Anterior cingulate cortex (tissue), 58 donors: ENCODE measurements at regions not wholly inside any gene's neighbourhood (a gene's known extent, or its start where the extent isn't known, plus 50 kb on each side); places are given as distances from the start of the nearest gene placed in this dataset.
"Not testable (repeated sequence)": the region's sequence is repeated elsewhere in the genome, so short reads cannot be mapped to it uniquely, and the experiment has no call there.

Experiments
- DNase-seq, 58 donors: peaks; one replicate each; lab custom pipeline; 2025; lab: John Stamatoyannopoulos, UW

GRCh38 chr2:175872721-175873120 is 129.3 kb downstream of the LNPK start:
- DNase-seq, result no peak

DNA sequence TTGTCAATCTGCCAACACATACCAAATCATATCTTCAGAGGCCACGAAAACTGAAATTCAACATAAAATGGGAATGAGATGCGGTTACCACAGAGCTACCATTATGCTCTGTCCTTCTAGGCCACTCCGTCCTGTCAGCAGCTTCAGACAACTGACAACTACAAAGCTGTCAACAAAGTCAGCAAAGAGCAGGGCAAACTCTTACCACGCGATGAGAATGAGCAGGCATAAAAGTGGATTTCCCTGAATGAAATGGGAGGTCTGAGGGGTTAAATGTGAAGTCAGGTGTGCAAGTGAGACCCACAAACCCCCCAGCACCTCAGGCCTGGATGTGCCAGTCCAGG is 130.1 kb downstream of the LNPK start:
- DNase-seq, result no peak

DNA sequence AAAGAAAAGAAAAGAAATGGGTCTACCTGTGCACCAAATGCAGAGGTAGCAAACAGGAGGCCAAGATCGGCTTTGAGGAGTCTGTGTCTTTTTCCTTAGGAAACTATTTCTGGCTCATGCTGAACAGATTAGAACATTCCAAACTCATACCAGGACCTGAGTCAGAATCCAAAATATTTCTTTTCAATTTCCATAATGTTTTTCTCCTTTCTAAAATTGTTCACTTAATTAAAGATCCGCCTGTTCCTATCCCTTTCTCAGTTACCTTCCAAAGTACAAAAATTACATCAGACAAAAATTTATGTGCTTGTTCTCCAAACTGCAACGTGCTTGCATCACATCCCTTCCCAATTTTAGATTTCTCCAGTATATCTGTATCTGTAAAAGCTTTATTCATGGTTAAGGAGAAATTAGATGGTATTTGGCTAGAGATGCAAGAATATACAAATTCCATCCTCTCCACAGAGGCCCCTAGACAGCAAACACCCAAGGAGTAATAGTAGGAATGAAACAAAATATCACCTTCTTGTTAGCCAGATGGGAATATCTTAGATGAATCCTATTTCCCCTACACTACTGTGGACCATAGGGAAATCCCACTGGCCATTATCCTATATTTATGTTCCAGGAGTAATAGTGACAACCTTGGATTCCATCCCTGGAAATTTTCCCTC is 130.6 kb downstream of the LNPK start:
- no peak for DNase-seq

DNA sequence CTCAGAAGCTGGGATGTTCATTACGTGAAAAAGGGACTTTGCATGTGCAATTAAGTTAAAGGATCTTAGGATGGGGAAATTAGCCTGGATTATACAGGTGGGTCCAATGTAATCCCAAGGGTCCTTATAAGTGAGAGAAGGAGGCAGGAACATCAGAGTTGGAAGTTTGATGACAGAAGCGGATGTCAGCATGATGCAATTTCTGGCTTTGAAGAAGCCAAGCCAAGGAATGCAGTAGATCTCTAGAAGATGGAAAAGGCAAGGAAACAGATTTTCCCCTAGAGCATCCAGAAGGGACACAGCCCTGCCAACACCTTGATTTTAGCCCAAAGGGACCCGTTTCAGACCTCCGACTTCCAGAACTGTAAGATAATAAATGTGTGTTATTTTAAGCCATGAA is 136.4 kb downstream of the LNPK start:
- no peak for DNase-seq

DNA sequence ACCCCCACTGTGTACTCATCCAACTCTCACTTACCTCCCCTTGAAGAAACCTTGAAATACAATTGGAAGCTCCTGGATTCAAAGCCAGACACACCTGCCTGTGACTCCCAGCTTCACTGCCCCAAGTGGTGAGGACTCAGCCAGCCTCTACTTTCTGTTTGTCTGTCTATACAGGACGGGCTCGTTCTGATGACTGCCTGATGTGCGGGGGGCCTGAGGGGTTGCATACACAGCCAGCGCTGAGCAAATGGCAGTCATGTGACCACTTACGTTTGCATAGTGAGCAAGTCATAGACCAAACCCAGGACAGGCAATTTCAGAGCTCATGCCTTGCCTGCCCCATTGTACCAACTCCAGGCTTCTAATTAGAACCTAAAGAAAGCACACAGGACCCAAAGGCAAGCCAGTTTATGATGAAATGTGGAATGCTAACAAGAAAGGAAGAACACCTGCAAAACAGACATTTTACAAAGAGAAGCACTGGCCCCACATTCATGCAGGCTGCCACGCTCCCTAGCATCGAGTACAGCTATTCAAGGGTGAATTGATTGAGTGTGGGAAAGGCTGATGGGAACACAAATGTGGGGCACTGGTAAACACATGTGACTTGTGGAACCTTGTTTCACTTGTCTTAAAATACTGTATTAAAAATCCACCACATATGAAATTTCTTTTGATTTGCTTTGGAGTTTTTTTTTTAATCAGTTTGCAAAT is 137.8 kb downstream of the LNPK start:
- no peak for DNase-seq

DNA sequence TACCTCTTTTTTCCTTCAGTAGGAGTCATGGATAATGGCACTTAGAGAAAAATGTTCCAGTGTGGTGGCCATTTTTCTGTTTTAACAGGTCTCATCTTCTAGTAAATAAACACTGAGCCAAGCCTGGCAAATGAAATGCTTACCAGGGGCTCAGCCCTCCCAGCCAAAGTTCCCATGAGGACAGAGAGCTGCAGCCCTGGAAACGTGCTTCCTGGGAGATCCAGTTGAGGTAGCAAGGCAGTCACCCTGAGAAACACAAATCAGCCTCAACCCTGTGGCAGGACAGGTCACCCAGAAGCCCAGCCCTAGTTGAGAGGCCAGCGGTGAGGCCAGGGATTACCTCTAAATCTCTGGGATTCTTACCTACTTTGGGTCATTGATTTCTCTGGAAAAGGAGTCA is 140.1 kb downstream of the LNPK start:
- peak in 1 of 58 donors; percentile 9 for DNase-seq

DNA sequence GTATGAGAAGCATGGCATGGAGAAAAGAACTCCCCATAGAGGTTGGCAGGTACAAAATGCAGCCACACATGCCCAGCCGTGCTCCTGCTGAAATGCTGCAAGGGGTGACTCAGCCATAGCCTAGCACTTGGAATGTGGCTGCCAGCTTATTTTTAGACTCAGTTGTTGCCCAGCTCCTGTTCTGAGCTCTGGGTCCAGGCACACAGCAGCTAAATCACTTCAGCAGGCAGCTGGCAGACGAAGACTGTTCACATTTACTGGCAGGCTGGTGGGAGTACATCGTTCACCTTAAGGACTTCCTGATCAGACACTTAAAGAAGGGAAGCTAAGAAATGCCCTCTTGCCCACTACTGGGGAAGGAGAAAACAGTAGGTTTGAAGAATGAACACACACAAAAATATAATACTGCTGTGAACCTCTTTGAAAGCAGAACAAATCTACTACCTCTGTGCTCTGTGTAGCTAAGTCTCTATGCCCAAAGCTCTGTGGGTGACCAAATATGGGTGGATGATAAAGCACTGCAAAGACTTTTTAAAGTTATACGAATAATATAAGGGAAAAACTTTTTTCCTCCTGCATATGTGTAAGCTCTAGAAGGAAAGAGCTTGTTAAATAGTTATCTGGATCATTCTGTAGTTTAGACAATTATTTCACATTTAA is 146.1 kb downstream of the LNPK start:
- DNase-seq, result peak in 46 of 58 donors; percentile 1 to 86 (median 26)

- DNase-seq, result no peak
Observed at GRCh38 chr2:175855236-175855635, 146.8 kb downstream of the LNPK start.

DNA sequence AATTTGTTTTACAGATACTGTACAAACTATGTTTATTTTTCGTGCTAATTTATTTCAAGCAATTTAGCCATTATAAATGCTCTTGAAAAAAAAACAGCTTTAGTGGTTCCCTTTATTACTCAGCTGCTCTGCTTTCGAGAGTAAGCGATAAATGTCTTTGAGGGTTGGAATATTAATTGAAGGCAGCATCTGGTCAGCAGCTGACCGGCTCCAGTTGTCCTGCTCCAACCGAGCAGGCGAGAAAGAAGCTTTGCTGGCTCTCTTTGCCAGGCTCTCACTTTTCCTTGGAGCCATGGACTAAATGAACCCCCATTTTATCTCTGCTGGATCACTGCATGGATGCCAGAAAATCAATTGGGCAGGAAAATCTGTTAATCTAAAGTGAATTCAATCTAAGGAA is 147.4 kb downstream of the LNPK start:
- no peak for DNase-seq

DNA sequence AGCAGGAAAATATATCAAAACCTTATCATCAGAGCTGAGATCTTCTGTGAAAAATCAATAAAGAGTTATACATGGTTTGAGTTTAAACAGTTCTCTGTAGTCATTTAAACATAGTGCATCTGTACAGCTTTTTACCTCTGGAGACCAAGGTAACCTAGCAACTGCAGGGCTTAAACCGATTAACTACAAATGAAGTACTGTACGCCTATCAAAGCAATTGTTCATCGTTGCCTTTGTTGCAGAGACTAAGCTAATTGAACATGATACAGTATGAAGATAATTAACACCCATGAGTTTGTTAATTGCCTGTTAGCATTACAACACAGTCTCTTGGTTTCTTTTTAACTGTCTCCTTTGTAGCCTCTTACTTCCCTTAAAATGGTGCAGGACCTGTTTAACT is 147.9 kb downstream of the LNPK start:
- no peak for DNase-seq

GRCh38 chr2:175853616-175853890 is 148.5 kb downstream of the LNPK start:
- DNase-seq, result no peak

DNA sequence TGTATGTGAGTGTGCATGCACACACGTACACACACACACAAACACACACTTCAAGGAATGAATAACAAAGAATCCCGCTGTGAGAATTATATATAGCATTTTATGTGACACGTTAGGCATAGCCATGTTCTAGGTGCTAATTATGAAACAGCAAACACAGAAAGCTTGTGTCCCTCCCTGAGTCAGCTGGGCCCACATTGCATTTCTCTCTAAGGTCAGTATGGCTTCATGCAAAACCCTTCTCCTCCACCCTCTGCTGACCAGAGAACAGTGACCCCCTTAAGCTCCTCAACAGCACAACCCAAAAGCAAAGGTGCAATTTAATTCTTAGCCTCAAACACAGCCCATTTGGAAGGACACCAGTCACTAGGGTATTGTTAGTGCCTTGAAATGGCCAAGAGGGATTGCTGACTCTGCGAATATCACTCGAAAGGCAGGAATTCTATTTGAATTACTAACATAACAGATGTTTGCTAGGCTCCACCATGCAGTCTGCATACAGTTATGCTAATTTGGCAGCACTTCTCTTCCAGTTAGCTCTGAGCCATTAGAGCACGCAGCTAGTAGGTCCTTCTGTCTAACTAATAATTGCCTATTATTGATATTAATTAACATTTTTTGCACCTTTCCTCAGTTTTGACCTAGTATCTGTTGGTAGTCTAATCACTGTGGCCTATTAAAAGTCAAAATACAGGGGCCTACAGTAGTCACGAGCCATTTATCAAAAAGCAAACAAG is 149.0 kb downstream of the LNPK start:
- no peak for DNase-seq

DNA sequence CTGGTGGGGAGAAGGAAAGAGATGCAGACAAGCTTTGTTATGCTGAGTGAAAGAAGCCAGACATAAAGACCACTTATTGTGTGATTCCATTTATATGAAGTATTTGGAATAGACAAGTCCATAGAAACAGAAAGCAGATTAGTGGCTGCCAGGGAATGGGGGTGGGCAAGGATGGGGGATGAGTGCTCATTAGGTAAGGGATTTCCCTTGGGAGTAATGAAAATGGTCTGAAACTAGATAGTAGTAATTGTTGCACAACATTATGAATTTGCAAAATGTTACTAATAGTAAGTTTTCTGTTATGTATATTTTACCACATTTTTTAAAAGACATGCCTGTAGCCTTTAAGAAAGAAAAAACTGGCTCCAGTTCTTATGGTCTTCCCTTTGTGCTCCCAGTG is 154.9 kb downstream of the LNPK start:
- no peak for DNase-seq

DNA sequence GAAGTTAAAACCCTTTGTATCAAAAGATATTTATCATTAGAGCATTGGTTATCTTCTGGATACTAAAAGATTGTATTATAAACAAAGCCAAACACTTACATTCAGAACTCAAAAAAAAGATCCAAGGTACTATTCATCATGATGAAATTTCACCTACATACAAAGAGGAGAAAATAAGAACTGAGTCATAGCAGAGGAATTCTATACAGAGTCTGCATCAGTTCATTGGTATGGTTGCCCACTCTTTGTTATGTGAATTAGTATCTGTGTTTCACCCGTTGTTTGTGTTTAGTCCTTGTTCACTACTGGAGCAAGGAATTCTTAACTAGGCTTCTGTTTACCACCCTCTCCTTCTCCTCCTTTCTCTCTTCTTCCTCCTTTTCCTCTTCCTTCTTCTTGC is 157.9 kb downstream of the LNPK start:
- no peak for DNase-seq

DNA sequence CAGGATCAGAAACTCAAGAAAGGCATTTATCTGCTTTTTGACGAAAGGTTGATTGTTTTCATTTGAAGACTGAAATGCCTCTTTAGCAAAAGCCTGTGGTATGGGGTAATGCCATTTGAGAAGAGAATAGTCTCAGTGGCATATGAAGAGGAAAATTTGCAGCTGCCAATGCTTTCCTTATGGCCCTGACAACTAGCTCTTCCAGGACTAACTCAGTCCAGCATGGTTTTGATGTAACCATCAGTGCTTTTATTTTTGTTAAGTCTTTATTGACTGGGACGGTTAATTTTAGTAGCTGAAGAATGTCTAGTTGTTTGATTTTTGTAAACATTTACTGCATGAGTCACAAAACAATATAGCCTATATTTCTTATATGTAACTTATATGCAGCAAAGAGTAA is 158.4 kb downstream of the LNPK start:
- DNase-seq, result no peak

- DNase-seq, result no peak
Observed at GRCh38 chr2:175842996-175843395, 159.1 kb downstream of the LNPK start.

- not testable (repeated sequence) for DNase-seq
Observed at GRCh38 chr2:175840765-175841164, 161.3 kb downstream of the LNPK start.

- no peak for DNase-seq
Observed at GRCh38 chr2:175840256-175840655, 161.8 kb downstream of the LNPK start.

DNA sequence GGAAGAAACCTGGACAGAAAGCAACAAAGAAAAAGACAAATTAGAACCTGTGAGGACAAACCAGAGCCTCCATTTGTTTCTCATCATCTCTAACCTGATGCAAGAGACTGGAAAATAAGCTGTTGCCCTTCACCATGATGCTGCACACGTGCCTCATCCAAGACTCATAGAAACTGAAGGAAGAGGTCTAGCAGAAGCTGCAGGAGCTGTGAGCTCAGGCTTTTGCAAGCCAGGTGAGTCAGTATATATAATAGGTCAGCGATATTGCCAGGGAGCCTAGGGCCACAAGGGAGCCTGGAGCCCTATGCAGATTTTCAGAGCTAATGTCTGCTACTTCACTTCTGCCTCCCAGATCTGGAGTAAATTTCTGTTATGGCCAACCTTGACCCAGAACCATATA is 163.1 kb downstream of the LNPK start:
- no peak for DNase-seq

DNA sequence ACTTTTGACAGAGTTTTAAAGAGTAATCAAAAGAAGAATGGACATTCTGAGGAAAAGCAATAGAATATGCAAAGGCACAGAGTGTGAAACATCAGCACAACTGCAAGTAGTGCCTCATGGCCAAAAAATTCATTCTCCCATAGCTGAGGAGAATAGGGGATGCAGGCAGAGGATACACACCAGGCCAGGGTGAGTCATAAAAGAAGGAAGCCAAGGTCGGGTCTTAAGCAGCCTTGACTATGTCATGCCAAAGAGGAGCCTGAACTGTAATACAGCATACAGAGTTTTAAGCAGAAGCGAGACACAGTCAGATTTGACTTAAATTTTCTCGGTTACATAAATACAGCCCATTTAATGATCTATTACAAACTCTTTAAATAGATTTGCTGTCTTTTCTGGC is 165.0 kb downstream of the LNPK start:
- no peak for DNase-seq

- DNase-seq, result no peak
Observed at GRCh38 chr2:175836361-175836760, 165.7 kb downstream of the LNPK start.

- no peak for DNase-seq
Observed at GRCh38 chr2:175834477-175834876, 167.6 kb downstream of the LNPK start.
